SU-DHL-6 (cell line): ENCODE measurements at regions not wholly inside any gene's neighbourhood (a gene's known extent, or its start where the extent isn't known, plus 50 kb on each side); places are given as distances from the start of the nearest gene placed in this dataset.

Experiments used
- EZH2phosphoT487 ChIP-seq: fragments of 200-600 bp; sonication (generic), shearing (Covaris generic); conservative IDR thresholded peaks from 2 replicates; pipeline ENCODE4 v1.6.1; 2018; ENCODE audit warnings: mild to moderate bottlenecking, antibody characterized with exemption, low read length, moderate library complexity, mixed read lengths
- TF ChIP-seq, protein P1 (sequence below): fragments of 200-600 bp; sonication (generic); IDR thresholded peaks from one replicate; pipeline ENCODE4 v1.5.1; 2017; ENCODE audit warnings: antibody characterized with exemption, mild to moderate bottlenecking, low read length, moderate library complexity; ENCODE audit not compliant: insufficient read depth, poor library complexity, severe bottlenecking

DNA sequence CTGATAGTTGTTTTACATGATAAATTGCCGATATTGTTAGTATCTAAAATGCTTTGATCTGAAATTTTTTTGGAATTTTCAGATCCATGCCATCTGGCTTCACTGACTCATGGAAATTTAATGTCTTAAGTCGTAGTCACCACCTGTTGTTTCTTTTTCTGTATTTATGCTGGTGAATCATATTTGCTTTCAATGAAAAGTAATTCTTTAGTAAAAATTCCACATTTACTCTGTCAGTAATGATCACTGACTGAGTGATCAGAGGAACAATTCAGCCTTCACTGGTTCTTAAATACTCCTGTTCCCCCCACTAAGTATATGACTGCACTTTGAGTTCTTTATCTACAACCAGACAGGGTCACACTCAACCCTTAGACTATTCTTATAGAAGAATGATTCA is 185.6 kb upstream of the NRIP1 start:
- TF ChIP-seq, protein P1, sequence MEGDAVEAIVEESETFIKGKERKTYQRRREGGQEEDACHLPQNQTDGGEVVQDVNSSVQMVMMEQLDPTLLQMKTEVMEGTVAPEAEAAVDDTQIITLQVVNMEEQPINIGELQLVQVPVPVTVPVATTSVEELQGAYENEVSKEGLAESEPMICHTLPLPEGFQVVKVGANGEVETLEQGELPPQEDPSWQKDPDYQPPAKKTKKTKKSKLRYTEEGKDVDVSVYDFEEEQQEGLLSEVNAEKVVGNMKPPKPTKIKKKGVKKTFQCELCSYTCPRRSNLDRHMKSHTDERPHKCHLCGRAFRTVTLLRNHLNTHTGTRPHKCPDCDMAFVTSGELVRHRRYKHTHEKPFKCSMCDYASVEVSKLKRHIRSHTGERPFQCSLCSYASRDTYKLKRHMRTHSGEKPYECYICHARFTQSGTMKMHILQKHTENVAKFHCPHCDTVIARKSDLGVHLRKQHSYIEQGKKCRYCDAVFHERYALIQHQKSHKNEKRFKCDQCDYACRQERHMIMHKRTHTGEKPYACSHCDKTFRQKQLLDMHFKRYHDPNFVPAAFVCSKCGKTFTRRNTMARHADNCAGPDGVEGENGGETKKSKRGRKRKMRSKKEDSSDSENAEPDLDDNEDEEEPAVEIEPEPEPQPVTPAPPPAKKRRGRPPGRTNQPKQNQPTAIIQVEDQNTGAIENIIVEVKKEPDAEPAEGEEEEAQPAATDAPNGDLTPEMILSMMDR, result no peak
- no peak for TF ChIP-seq EZH2phosphoT487
